HepG2 (cell line): ENCODE measurements at regions not wholly inside any gene's neighbourhood (a gene's known extent, or its start where the extent isn't known, plus 50 kb on each side); places are given as distances from the start of the nearest gene placed in this dataset.

Experiments used
- ATAC-seq: fragments of 200-7000 bp; cut with Tn5 transposase; 3 replicates; pipeline ENCODE4 v1.9.1; 2020; ENCODE audit warnings: mild to moderate bottlenecking, moderate library complexity
- BruUV-seq: library from RNA; stranded (reverse); fragments of 400-500 nt; replicated peaks from 2 replicates; lab custom pipeline; 2021; lab: Mats Ljungman, UMichigan
- CTCF ChIA-PET: fragments of 300-600 bp; formaldehyde crosslinking; extraction: SDS; loops from one replicate; lab custom pipeline; 2021; ENCODE audit warnings: low total read pairs, inconsistent platforms, low intra/inter-chr PET ratio; lab: Yijun Ruan, JAX
- POLR2A ChIA-PET: fragments of 350-600 bp; sonication (Branson Sonifier 250); formaldehyde crosslinking; loops from one replicate; lab custom pipeline; 2020; ENCODE audit warnings: antibody characterized with exemption, inconsistent platforms; lab: Yijun Ruan, JAX
- DNase-seq: peaks from one replicate; pipeline ENCODE4 v3.0.0-alpha.2; 2015; ENCODE audit warnings: low spot score
- FAIRE-seq: peaks from 3 replicates; lab custom pipeline; 2011; peaks lifted over from hg19 to GRCh38; lab: Jason Lieb, UNC
- H2AFZ ChIP-seq: one replicate; pipeline ENCODE4 v1.6.1; 2011; ENCODE audit warnings: low read length, inconsistent platforms
- H3K27ac ChIP-seq: fragments of 300-600 bp; 3 replicates; pipeline ENCODE4 v1.8.0; 2011; ENCODE audit warnings: mixed run types, mild to moderate bottlenecking, mixed read lengths, low read length, inconsistent platforms; ENCODE audit not compliant: insufficient read depth; ENCODE audit errors: extremely low read length
- H3K27me3 ChIP-seq, 2 experiments: fragments of 200-600 bp in 1 of 2; 2 replicates in 1 of 2; 3 replicates in 1 of 2; pipeline versions ENCODE4 v1.6.0 to v1.8.0; 2011; ENCODE audit warnings: low read length in 2 of 2, mild to moderate bottlenecking in 2 of 2, moderate library complexity in 2 of 2, inconsistent platforms in 1 of 2; ENCODE audit not compliant: insufficient read depth in 2 of 2, control insufficient read depth in 1 of 2
- H3K36me3 ChIP-seq, 2 experiments: fragments of 200-600 bp in 1 of 2; replicated peaks in 1 of 2; 2 replicates in 1 of 2; 3 replicates in 1 of 2; pipeline versions ENCODE4 v1.5.1 to v1.8.0; 2011; ENCODE audit warnings: low read length in 2 of 2, inconsistent platforms in 1 of 2; ENCODE audit not compliant: insufficient read depth in 2 of 2, control insufficient read depth in 1 of 2
- H3K4me1 ChIP-seq: 2 replicates; pipeline ENCODE4 v1.5.1; 2012; ENCODE audit warnings: low read length, inconsistent platforms; ENCODE audit not compliant: insufficient read depth
- H3K4me2 ChIP-seq: 2 replicates; pipeline ENCODE4 v1.6.0; 2011; ENCODE audit warnings: low read depth, low read length, inconsistent platforms
- H3K4me3 ChIP-seq, 3 experiments: fragments of 200-600 bp in 1 of 3; sonication (generic), shearing (Covaris generic) in 1 of 3; replicated peaks in 1 of 3; 2 replicates each; pipeline ENCODE4 v1.5.1; 2011 to 2016; ENCODE audit warnings: low read length in 3 of 3, inconsistent platforms in 2 of 3, low read depth in 2 of 3, mild to moderate bottlenecking in 2 of 3, control low read depth in 1 of 3, mixed read lengths in 1 of 3; ENCODE audit not compliant: insufficient read depth in 1 of 3
- H3K79me2 ChIP-seq: one replicate; pipeline ENCODE4 v1.6.1; 2011; ENCODE audit warnings: low read length, inconsistent platforms; ENCODE audit not compliant: insufficient read depth
- H3K9ac ChIP-seq: 2 replicates; pipeline ENCODE4 v1.6.0; 2011; ENCODE audit warnings: mild to moderate bottlenecking, low read depth, low read length, inconsistent platforms; ENCODE audit not compliant: insufficient read depth
- H3K9me3 ChIP-seq: 2 replicates; pipeline ENCODE4 v1.5.1; 2012; ENCODE audit warnings: mild to moderate bottlenecking, low read length
- H4K20me1 ChIP-seq: 2 replicates; pipeline ENCODE4 v1.6.0; 2011; ENCODE audit warnings: inconsistent platforms, mild to moderate bottlenecking, low read length, moderate library complexity; ENCODE audit not compliant: insufficient read depth
- ARHGAP35 ChIP-seq: sonication (generic); formaldehyde crosslinking; IDR thresholded peaks from 2 replicates; pipeline ENCODE4 v1.9.0; 2022; ENCODE audit warnings: mild to moderate bottlenecking, inconsistent platforms, moderate library complexity, missing genetic modification reagents, borderline replicate concordance
- ATAD3A ChIP-seq: sonication (generic); formaldehyde crosslinking; IDR thresholded peaks from 2 replicates; pipeline ENCODE4 v1.4.0; 2020; ENCODE audit warnings: missing genetic modification reagents
- FOSL2 ChIP-seq: sonication (generic); formaldehyde crosslinking; IDR thresholded peaks from 2 replicates; pipeline ENCODE4 v1.4.0; 2020; ENCODE audit warnings: missing genetic modification reagents
- HMGA1 ChIP-seq: sonication (generic); formaldehyde crosslinking; conservative IDR thresholded peaks from 2 replicates; pipeline ENCODE4 v1.4.0; 2020; ENCODE audit warnings: missing genetic modification reagents
- KLF15 ChIP-seq: sonication (generic); formaldehyde crosslinking; IDR thresholded peaks from 2 replicates; pipeline ENCODE4 v1.8.1; 2023; ENCODE audit warnings: borderline replicate concordance, mild to moderate bottlenecking, inconsistent platforms, missing genetic modification reagents, mixed read lengths
- LCORL ChIP-seq, 2 experiments: fragments of 450-650 bp in 1 of 2; sonication (generic) in 1 of 2; formaldehyde crosslinking in 1 of 2; IDR thresholded peaks; 2 replicates each; pipeline versions ENCODE4 v1.5.0 to v1.6.1; 2017 to 2020; ENCODE audit warnings: antibody characterized with exemption in 1 of 2, missing genetic modification reagents in 1 of 2
- NONO ChIP-seq, 2 experiments: fragments of 450-650 bp in 1 of 2; sonication (generic) in 1 of 2; formaldehyde crosslinking in 1 of 2; IDR thresholded peaks in 1 of 2; conservative IDR thresholded peaks in 1 of 2; 2 replicates each; pipeline versions ENCODE4 v1.6.1 to v1.8.0; 2017 to 2022; ENCODE audit warnings: mild to moderate bottlenecking in 1 of 2, missing genetic modification reagents in 1 of 2, moderate library complexity in 1 of 2
- RARG ChIP-seq: sonication (generic); formaldehyde crosslinking; IDR thresholded peaks from 2 replicates; pipeline ENCODE4 v1.4.0; 2020; ENCODE audit warnings: low read depth, mild to moderate bottlenecking, missing genetic modification reagents
- SKI ChIP-seq: fragments of 450-650 bp; IDR thresholded peaks from one replicate; pipeline ENCODE4 v1.6.1; 2018; ENCODE audit warnings: mild to moderate bottlenecking; ENCODE audit not compliant: partially characterized antibody
- SMARCC2 ChIP-seq: fragments of 450-650 bp; IDR thresholded peaks from 2 replicates; pipeline ENCODE4 v1.6.1; 2017; ENCODE audit warnings: antibody characterized with exemption, mild to moderate bottlenecking
- ZNF510 ChIP-seq: sonication (generic); formaldehyde crosslinking; IDR thresholded peaks from 2 replicates; pipeline ENCODE4 v1.4.0; 2020; ENCODE audit warnings: low read depth, mild to moderate bottlenecking, missing genetic modification reagents
- ZNF547 ChIP-seq: sonication (generic); formaldehyde crosslinking; IDR thresholded peaks from 2 replicates; pipeline ENCODE4 v1.5.1; 2020; ENCODE audit warnings: mild to moderate bottlenecking, missing genetic modification reagents
- ZSCAN30 ChIP-seq: sonication (generic); formaldehyde crosslinking; IDR thresholded peaks from 2 replicates; pipeline ENCODE4 v1.5.0; 2020; ENCODE audit warnings: mild to moderate bottlenecking, missing genetic modification reagents
- WGBS: methylation state at CpG from one replicate; pipeline ENCODE4 v1.1.6; 2017; ENCODE audit warnings: low lambda C conversion rate; 5-methylcytosine and 5-hydroxymethylcytosine counted together
- in situ Hi-C: cut with HindIII; loops from 2 replicates; pipeline ENCODE4 v1.10.0; 2017; ENCODE audit warnings: low pct_unique_long_range_greater_than_20kb; ENCODE audit not compliant: extremely low pct_ligation_motif_present
- intact Hi-C: fragments of 100-400 bp; cut with micrococcal nuclease; formaldehyde crosslinking; loops from one replicate; pipeline ENCODE4 v1.10.0; 2022; ENCODE audit not compliant: unreplicated experiment
- TF ChIP-seq, protein P1 (sequence below): sonication (generic); formaldehyde crosslinking; conservative IDR thresholded peaks from 2 replicates; pipeline ENCODE4 v1.4.0; 2020; ENCODE audit warnings: missing genetic modification reagents
- TF ChIP-seq, protein P2 (sequence below): sonication (generic); formaldehyde crosslinking; IDR thresholded peaks from 2 replicates; pipeline ENCODE4 v1.4.0; 2020; ENCODE audit warnings: missing genetic modification reagents, low read depth, mild to moderate bottlenecking, borderline replicate concordance
- TF ChIP-seq, protein P3 (sequence below): sonication (generic); formaldehyde crosslinking; IDR thresholded peaks from 2 replicates; pipeline ENCODE4 v1.8.0; 2022; ENCODE audit warnings: mild to moderate bottlenecking, missing genetic modification reagents, moderate library complexity

GRCh38 chr6:50361641-50362331, 312.1 kb upstream of the DEFB112 start:
- Histone ChIP-seq H3K4me3 (no peak overlapping the region), H3K9ac (no peak overlapping the region), H3K36me3 (no peaks in the 10 kb centered on the region), H3K4me2 (no peak overlapping the region), H3K27me3 (no peaks in the 10 kb centered on the region), H3K9me3 (no peaks in the 10 kb centered on the region), H3K4me1 (no peaks in the 10 kb centered on the region), H2AFZ (no peak overlapping the region), H4K20me1 (no peaks in the 10 kb centered on the region), H3K27ac (no peak overlapping the region), H3K79me2 (no peaks in the 10 kb centered on the region)
- TF ChIP-seq ATAD3A (no peak), SMARCC2 (no peak), RARG (CRISPR knock-in tag) (no peak), ARHGAP35 (no peak), ZNF547 (no peak), HMGA1 (CRISPR knock-in tag) (no peak), SKI (no peak), NONO (IDR thresholded peaks at IDR 0.05) (no peak), NONO (CRISPR knock-in tag; conservative IDR thresholded peaks at IDR 0.05) (no peak), LCORL (IDR thresholded peaks at IDR 0.05) (no peak), LCORL (CRISPR knock-in tag; IDR thresholded peaks at IDR 0.05) (no peak), KLF15 (CRISPR knock-in tag) (no peak), ZNF510 (CRISPR knock-in tag) (no peak), ZSCAN30 (CRISPR knock-in tag) (no peak), FOSL2 (CRISPR knock-in tag) (no peak)
- TF ChIP-seq, protein P1, sequence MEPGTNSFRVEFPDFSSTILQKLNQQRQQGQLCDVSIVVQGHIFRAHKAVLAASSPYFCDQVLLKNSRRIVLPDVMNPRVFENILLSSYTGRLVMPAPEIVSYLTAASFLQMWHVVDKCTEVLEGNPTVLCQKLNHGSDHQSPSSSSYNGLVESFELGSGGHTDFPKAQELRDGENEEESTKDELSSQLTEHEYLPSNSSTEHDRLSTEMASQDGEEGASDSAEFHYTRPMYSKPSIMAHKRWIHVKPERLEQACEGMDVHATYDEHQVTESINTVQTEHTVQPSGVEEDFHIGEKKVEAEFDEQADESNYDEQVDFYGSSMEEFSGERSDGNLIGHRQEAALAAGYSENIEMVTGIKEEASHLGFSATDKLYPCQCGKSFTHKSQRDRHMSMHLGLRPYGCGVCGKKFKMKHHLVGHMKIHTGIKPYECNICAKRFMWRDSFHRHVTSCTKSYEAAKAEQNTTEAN (CRISPR knock-in tag) = no peak
- TF ChIP-seq, protein P2, sequence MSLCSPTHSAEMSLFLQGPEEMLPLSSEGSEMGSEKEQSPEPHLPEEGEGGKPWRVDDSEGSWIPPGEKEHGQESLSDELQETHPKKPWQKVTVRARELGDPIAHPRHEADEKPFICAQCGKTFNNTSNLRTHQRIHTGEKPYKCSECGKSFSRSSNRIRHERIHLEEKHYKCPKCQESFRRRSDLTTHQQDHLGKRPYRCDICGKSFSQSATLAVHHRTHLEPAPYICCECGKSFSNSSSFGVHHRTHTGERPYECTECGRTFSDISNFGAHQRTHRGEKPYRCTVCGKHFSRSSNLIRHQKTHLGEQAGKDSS = no peak
- TF ChIP-seq, protein P3, sequence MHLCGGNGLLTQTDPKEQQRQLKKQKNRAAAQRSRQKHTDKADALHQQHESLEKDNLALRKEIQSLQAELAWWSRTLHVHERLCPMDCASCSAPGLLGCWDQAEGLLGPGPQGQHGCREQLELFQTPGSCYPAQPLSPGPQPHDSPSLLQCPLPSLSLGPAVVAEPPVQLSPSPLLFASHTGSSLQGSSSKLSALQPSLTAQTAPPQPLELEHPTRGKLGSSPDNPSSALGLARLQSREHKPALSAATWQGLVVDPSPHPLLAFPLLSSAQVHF (CRISPR knock-in tag) = no peak
- no TSS peak for BruUV-seq
- ChIA-PET CTCF (no interaction called here), POLR2A (no interaction called here)
- in situ Hi-C loops (no loop called here), intact Hi-C loops (loop anchor here (5.0 kb wide), 1 partner anchor 1781 kb away; no protein-coding TSS in a partner anchor)
- WGBS = 14% methylated on average over 4 of the region's 4 CpGs
- FAIRE-seq = no peak
- ATAC-seq = no peak
- DNase-seq = no peak
